IMR-90 (cell line): ENCODE measurements at regions not wholly inside any gene's neighbourhood (a gene's known extent, or its start where the extent isn't known, plus 50 kb on each side); places are given as distances from the start of the nearest gene placed in this dataset.

Experiments
- ATAC-seq: fragments of 200-7000 bp; cut with Tn5 transposase; 2 replicates; pipeline ENCODE4 v1.9.1; 2020; ENCODE audit warnings: low read depth, mild to moderate bottlenecking, moderate library complexity
- BruUV-seq: library from RNA; stranded (reverse); fragments of 400-500 nt; replicated peaks from 2 replicates; lab custom pipeline; 2021; lab: Mats Ljungman, UMichigan
- CTCF ChIA-PET: fragments of 300-600 bp; formaldehyde crosslinking; extraction: SDS; loops from one replicate; lab custom pipeline; 2021; ENCODE audit warnings: antibody characterized with exemption; lab: Yijun Ruan, JAX
- POLR2A ChIA-PET: fragments of 300-600 bp; sonication (Branson Sonifier 250); formaldehyde crosslinking; loops from one replicate; lab custom pipeline; 2022; ENCODE audit warnings: antibody characterized with exemption; ENCODE audit not compliant: unreplicated experiment; lab: Charles Lee
- DNase-seq: peaks from one replicate; pipeline ENCODE4 v3.0.0; 2013
- H2AFZ ChIP-seq: replicated peaks from 2 replicates; pipeline ENCODE3; 2013; ENCODE audit warnings: low read length, mild to moderate bottlenecking; ENCODE audit not compliant: poor library complexity
- H2AK5ac ChIP-seq: 2 replicates; pipeline ENCODE4 v1.6.1; 2013; ENCODE audit warnings: low read depth, low read length, inconsistent platforms
- H2AK9ac ChIP-seq: replicated peaks from 2 replicates; pipeline ENCODE3; 2013; ENCODE audit warnings: mild to moderate bottlenecking, low read depth, low read length, moderate library complexity; ENCODE audit not compliant: poor library complexity
- H2BK120ac ChIP-seq: 2 replicates; pipeline ENCODE4 v1.6.1; 2013; ENCODE audit warnings: low read depth, low read length, inconsistent platforms
- H2BK15ac ChIP-seq: 3 replicates; pipeline ENCODE4 v1.6.1; 2013; ENCODE audit warnings: low read depth, low read length, inconsistent platforms
- H2BK20ac ChIP-seq: 2 replicates; pipeline ENCODE4 v1.6.1; 2013; ENCODE audit warnings: low read depth, mild to moderate bottlenecking, inconsistent platforms, low read length, moderate library complexity
- H2BK5ac ChIP-seq: 2 replicates; pipeline ENCODE4 v1.6.1; 2013; ENCODE audit warnings: mild to moderate bottlenecking, low read depth, low read length, inconsistent platforms; ENCODE audit not compliant: poor library complexity, severe bottlenecking
- H3K14ac ChIP-seq: replicated peaks from 2 replicates; pipeline ENCODE4 v1.6.1; 2013; ENCODE audit warnings: low read depth, low read length, inconsistent platforms
- H3K18ac ChIP-seq: 2 replicates; pipeline ENCODE4 v1.6.1; 2013; ENCODE audit warnings: low read depth, low read length, control low read depth
- H3K23ac ChIP-seq: 2 replicates; pipeline ENCODE4 v1.6.1; 2013; ENCODE audit warnings: low read depth, low read length, inconsistent platforms
- H3K27ac ChIP-seq: 2 replicates; pipeline ENCODE4 v1.5.1; 2013; ENCODE audit warnings: mild to moderate bottlenecking, control low read depth, low read length; ENCODE audit not compliant: insufficient read depth
- H3K27me3 ChIP-seq: 2 replicates; pipeline ENCODE4 v1.6.1; 2013; ENCODE audit warnings: low read length; ENCODE audit not compliant: control insufficient read depth, insufficient read depth
- H3K36me3 ChIP-seq: 2 replicates; pipeline ENCODE4 v1.6.1; 2013; ENCODE audit warnings: low read length, mixed read lengths; ENCODE audit not compliant: control insufficient read depth, insufficient read depth
- H3K4ac ChIP-seq: 2 replicates; pipeline ENCODE4 v1.6.1; 2013; ENCODE audit warnings: low read depth, low read length, inconsistent platforms
- H3K4me1 ChIP-seq: 2 replicates; pipeline ENCODE4 v1.6.1; 2013; ENCODE audit warnings: low read length, mixed read lengths; ENCODE audit not compliant: control insufficient read depth, insufficient read depth
- H3K4me2 ChIP-seq: 2 replicates; pipeline ENCODE4 v1.6.1; 2013; ENCODE audit warnings: low read depth, mild to moderate bottlenecking, control low read depth, low read length, moderate library complexity
- H3K4me3 ChIP-seq: 2 replicates; pipeline ENCODE4 v1.5.1; 2013; ENCODE audit warnings: low read depth, mild to moderate bottlenecking, control low read depth, low read length, moderate library complexity; ENCODE audit not compliant: insufficient read depth
- H3K56ac ChIP-seq: 2 replicates; pipeline ENCODE4 v1.6.1; 2013; ENCODE audit warnings: low read length, inconsistent platforms; ENCODE audit not compliant: insufficient read depth; ENCODE audit errors: extremely low read depth
- H3K79me1 ChIP-seq, 2 experiments: 2 replicates each; pipeline ENCODE4 v1.6.1; 2013; ENCODE audit warnings: low read length in 2 of 2, inconsistent platforms in 1 of 2, low read depth in 1 of 2
- H3K9ac ChIP-seq: 2 replicates; pipeline ENCODE4 v1.6.1; 2013; ENCODE audit warnings: low read depth, low read length, control low read depth
- H3K9me1 ChIP-seq: 2 replicates; pipeline ENCODE4 v1.6.1; 2013; ENCODE audit warnings: low read length, inconsistent platforms; ENCODE audit not compliant: insufficient read depth
- H3K9me3 ChIP-seq: 2 replicates; pipeline ENCODE4 v1.6.1; 2013; ENCODE audit warnings: low read length; ENCODE audit not compliant: control insufficient read depth, insufficient read depth
- H4K20me1 ChIP-seq: 2 replicates; pipeline ENCODE4 v1.6.1; 2013; ENCODE audit warnings: low read length, inconsistent platforms; ENCODE audit not compliant: insufficient read depth
- H4K5ac ChIP-seq: 2 replicates; pipeline ENCODE4 v1.6.1; 2013; ENCODE audit warnings: mild to moderate bottlenecking, low read depth, low read length, control low read depth
- H4K8ac ChIP-seq, 2 experiments: 2 replicates each; pipeline ENCODE4 v1.6.1; 2013; ENCODE audit warnings: low read depth in 2 of 2, low read length in 2 of 2, control low read depth in 1 of 2, inconsistent platforms in 1 of 2
- H4K91ac ChIP-seq: 2 replicates; pipeline ENCODE4 v1.6.1; 2013; ENCODE audit warnings: low read depth, low read length, inconsistent platforms; ENCODE audit not compliant: insufficient read depth
- BHLHE40 ChIP-seq: fragments of 150-350 bp; IDR thresholded peaks from 2 replicates; pipeline ENCODE4 v1.6.1; 2016; ENCODE audit warnings: mild to moderate bottlenecking, low read depth, low read length
- CEBPB ChIP-seq: IDR thresholded peaks from 2 replicates; pipeline ENCODE4 v1.6.1; 2012; ENCODE audit warnings: low read depth, low read length, improper control_type of control experiment
- CHD1 ChIP-seq: IDR thresholded peaks from 2 replicates; pipeline ENCODE4 v1.6.1; 2012; ENCODE audit warnings: low read depth, low read length, improper control_type of control experiment
- CTCF ChIP-seq: conservative IDR thresholded peaks from 2 replicates; pipeline ENCODE4 v1.5.1; 2012; ENCODE audit warnings: mild to moderate bottlenecking, low read depth, low read length, improper control_type of control experiment
- ELK1 ChIP-seq: fragments of 150-350 bp; IDR thresholded peaks from 2 replicates; pipeline ENCODE4 v1.6.1; 2016; ENCODE audit warnings: low read depth, mild to moderate bottlenecking, low read length, moderate library complexity, borderline replicate concordance
- FOS ChIP-seq: fragments of 150-350 bp; IDR thresholded peaks from 2 replicates; pipeline ENCODE4 v1.6.1; 2016; ENCODE audit warnings: low read depth, low read length
- MAFK ChIP-seq: IDR thresholded peaks from 2 replicates; pipeline ENCODE4 v1.6.1; 2012; ENCODE audit warnings: low read depth, low read length, improper control_type of control experiment
- MAZ ChIP-seq: IDR thresholded peaks from 2 replicates; pipeline ENCODE4 v1.6.1; 2012; ENCODE audit warnings: low read depth, mild to moderate bottlenecking, low read length, improper control_type of control experiment, moderate library complexity, borderline replicate concordance
- MXI1 ChIP-seq: IDR thresholded peaks from 2 replicates; pipeline ENCODE4 v1.6.1; 2012; ENCODE audit warnings: low read depth, mild to moderate bottlenecking, low read length, moderate library complexity, borderline replicate concordance
- NFE2L2 ChIP-seq: fragments of 150-350 bp; IDR thresholded peaks from 2 replicates; pipeline ENCODE4 v1.6.1; 2016; ENCODE audit warnings: low read depth, mild to moderate bottlenecking, low read length
- POLR2A ChIP-seq: IDR thresholded peaks from 2 replicates; pipeline ENCODE4 v1.6.1; 2012; ENCODE audit warnings: mild to moderate bottlenecking, low read depth, low read length
- RAD21 ChIP-seq: IDR thresholded peaks from 2 replicates; pipeline ENCODE4 v1.6.1; 2012; ENCODE audit warnings: low read length, improper control_type of control experiment
- RCOR1 ChIP-seq: IDR thresholded peaks from 2 replicates; pipeline ENCODE4 v1.6.1; 2012; ENCODE audit warnings: mild to moderate bottlenecking, low read length, improper control_type of control experiment; ENCODE audit not compliant: insufficient replicate concordance
- RFX5 ChIP-seq: IDR thresholded peaks from 2 replicates; pipeline ENCODE4 v1.8.0; 2012; ENCODE audit warnings: low read depth, mild to moderate bottlenecking, low read length, moderate library complexity
- SMC3 ChIP-seq: fragments of 150-350 bp; IDR thresholded peaks from 2 replicates; pipeline ENCODE4 v1.6.1; 2016; ENCODE audit warnings: low read depth, mild to moderate bottlenecking, antibody characterized with exemption, low read length, moderate library complexity
- WGBS, 2 experiments: methylation state at CpG; one replicate each; pipeline versions ENCODE4 v1.1.5 to v1.1.7; 2013; ENCODE audit warnings: missing lambda C conversion rate in 2 of 2; ENCODE audit not compliant: insufficient read length in 1 of 2; ENCODE audit errors: extremely low coverage in 2 of 2; 5-methylcytosine and 5-hydroxymethylcytosine counted together
- dilution Hi-C: fragments of 300-500 bp; cut with HindIII; formaldehyde crosslinking; loops from one replicate; pipeline ENCODE4 v1.14.3; 2018; ENCODE audit warnings: low sequenced_read_pairs; ENCODE audit not compliant: unreplicated experiment
- in situ Hi-C: fragments of 300-500 bp; cut with MboI; formaldehyde crosslinking; loops from 3 replicates; pipeline ENCODE4 v1.14.3; 2019; ENCODE audit warnings: low sequenced_read_pairs, inconsistent platforms, mixed read lengths
- intact Hi-C: fragments of 100-400 bp; cut with micrococcal nuclease; formaldehyde crosslinking; loops from 2 replicates; pipeline ENCODE4 v1.10.0; 2022
- TF ChIP-seq, protein P1 (sequence below): fragments of 150-350 bp; IDR thresholded peaks from 2 replicates; pipeline ENCODE4 v1.6.1; 2017; ENCODE audit warnings: mild to moderate bottlenecking, antibody characterized with exemption, low read length, low read depth

DNA sequence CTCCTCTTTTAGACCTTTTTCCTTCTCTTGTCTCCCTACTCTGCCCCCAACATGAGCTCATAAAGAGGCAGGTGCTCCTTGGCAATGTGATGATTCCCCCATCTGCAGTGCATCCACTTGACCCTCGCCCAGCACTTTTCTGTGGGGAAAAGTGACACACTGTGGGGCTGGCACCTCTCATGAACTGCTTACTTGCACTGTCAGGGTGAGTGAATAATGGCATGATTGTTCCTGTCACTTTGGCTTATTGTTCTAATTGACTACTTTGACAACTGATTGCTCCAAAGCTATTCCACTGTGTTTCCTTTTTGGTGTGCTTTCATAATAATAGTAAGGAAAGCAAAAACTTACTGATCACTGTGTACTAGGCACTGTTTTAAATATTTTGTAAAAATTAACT, 253.3 kb upstream of the SUCLG2 start:
- ChIA-PET POLR2A (no interaction called here), CTCF (no interaction called here)
- in situ Hi-C loops (no loop called here), dilution Hi-C loops (no loop called here), intact Hi-C loops (no loop called here)
- Histone ChIP-seq H4K91ac (no peak overlapping the region), H2AK5ac (no peak overlapping the region), H3K4me2 (no peak overlapping the region), H3K79me1 (no peaks in the 10 kb centered on the region), H3K4me3 (no peak overlapping the region), H3K4ac (no peak overlapping the region), H2BK15ac (no peak overlapping the region), H4K5ac (no peak overlapping the region), H3K18ac (no peak overlapping the region), H3K9me1 (no peaks in the 10 kb centered on the region), H4K20me1 (no peaks in the 10 kb centered on the region), H3K9ac (no peak overlapping the region), H3K4me1 (no peaks in the 10 kb centered on the region), H2AFZ (no peak overlapping the region), H3K27ac (no peak overlapping the region), H3K36me3 (no peaks in the 10 kb centered on the region), H2BK120ac (no peak overlapping the region), H4K8ac (no peak overlapping the region), H3K27me3 (no peaks in the 10 kb centered on the region), H3K14ac (no peak overlapping the region), H3K23ac (no peak overlapping the region), H2AK9ac (no peak overlapping the region), H3K56ac (no peak overlapping the region), H3K9me3 (no peaks in the 10 kb centered on the region; the same call in none of the 2 replicates), H2BK20ac (no peak overlapping the region), H2BK5ac (no peak overlapping the region)
- no peak for DNase-seq
- ATAC-seq: no peak
- TF ChIP-seq, protein P1, sequence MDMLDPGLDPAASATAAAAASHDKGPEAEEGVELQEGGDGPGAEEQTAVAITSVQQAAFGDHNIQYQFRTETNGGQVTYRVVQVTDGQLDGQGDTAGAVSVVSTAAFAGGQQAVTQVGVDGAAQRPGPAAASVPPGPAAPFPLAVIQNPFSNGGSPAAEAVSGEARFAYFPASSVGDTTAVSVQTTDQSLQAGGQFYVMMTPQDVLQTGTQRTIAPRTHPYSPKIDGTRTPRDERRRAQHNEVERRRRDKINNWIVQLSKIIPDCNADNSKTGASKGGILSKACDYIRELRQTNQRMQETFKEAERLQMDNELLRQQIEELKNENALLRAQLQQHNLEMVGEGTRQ: no peak
- TF ChIP-seq RCOR1 (no peak), MAFK (no peak), MXI1 (no peak), ELK1 (no peak), CHD1 (no peak), NFE2L2 (no peak), POLR2A (no peak), CEBPB (no peak), SMC3 (no peak), CTCF (no peak), FOS (no peak), RAD21 (no peak), BHLHE40 (no peak), MAZ (no peak), RFX5 (no peak)
- BruUV-seq: no TSS peak
- no CpG with 5 or more reads among the region's 1 CpG for WGBS, 2 experiments
